Ishikawa (cell line): ENCODE measurements at regions not wholly inside any gene's neighbourhood (a gene's known extent, or its start where the extent isn't known, plus 50 kb on each side); places are given as distances from the start of the nearest gene placed in this dataset.

Source experiments
- CEBPB ChIP-seq: IDR thresholded peaks from 2 replicates; pipeline ENCODE4 v1.6.1; 2012
- CREB1 ChIP-seq: IDR thresholded peaks from 2 replicates; pipeline ENCODE4 v1.6.1; 2012; ENCODE audit warnings: low read depth
- EGR1 ChIP-seq: IDR thresholded peaks from 2 replicates; pipeline ENCODE4 v1.6.1; 2012
- EP300 ChIP-seq: IDR thresholded peaks from 2 replicates; pipeline ENCODE4 v1.6.1; 2012; ENCODE audit warnings: borderline replicate concordance
- FOXM1 ChIP-seq: IDR thresholded peaks from 2 replicates; pipeline ENCODE4 v1.6.1; 2012; ENCODE audit warnings: low read depth, borderline replicate concordance
- NFIC ChIP-seq: IDR thresholded peaks from 2 replicates; pipeline ENCODE4 v1.6.1; 2012
- RAD21 ChIP-seq: IDR thresholded peaks from 2 replicates; pipeline ENCODE4 v1.6.1; 2012; ENCODE audit warnings: low read depth
- TAF1 ChIP-seq: IDR thresholded peaks from 2 replicates; pipeline ENCODE4 v1.6.1; 2012; ENCODE audit warnings: low read depth, mild to moderate bottlenecking
- TCF12 ChIP-seq: IDR thresholded peaks from 2 replicates; pipeline ENCODE4 v1.6.1; 2012; ENCODE audit warnings: low read depth
- TEAD4 ChIP-seq: IDR thresholded peaks from 2 replicates; pipeline ENCODE4 v1.6.1; 2012
- YY1 ChIP-seq: IDR thresholded peaks from 2 replicates; pipeline ENCODE4 v1.6.1; 2012; ENCODE audit warnings: low read depth
- ZBTB7A ChIP-seq: IDR thresholded peaks from 2 replicates; pipeline ENCODE4 v1.6.1; 2012; ENCODE audit warnings: low read depth
- TF ChIP-seq, protein P1 (sequence below): IDR thresholded peaks from 2 replicates; pipeline ENCODE4 v1.6.1; 2012
- TF ChIP-seq, protein P2 (sequence below): IDR thresholded peaks from 2 replicates; pipeline ENCODE4 v1.6.1; 2012
- TF ChIP-seq, protein P3 (sequence below): IDR thresholded peaks from 2 replicates; pipeline ENCODE4 v1.6.1; 2012; ENCODE audit warnings: low read depth, mild to moderate bottlenecking

DNA sequence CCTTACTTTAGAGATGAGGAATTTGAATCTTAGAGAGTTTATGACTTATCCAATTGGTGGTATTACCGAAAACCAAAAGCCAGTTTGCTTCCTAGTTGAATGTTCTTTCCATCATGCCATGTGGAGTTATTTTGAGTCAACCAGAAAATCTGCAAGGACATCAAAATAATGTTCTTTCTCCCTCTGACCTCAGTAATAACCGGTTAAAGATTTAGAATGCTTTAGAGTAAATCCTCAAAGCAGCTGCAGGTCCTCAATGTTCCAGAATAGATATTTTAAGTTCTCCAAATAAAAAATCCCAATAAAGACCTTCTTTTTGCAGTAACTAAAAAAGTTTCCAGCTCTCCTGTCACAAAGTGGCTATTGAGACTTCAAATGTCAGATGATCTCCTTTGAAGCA, 396.6 kb downstream of the ADAMTS20 start:
- TF ChIP-seq TEAD4 (no peak), FOXM1 (no peak), TAF1 (no peak), CEBPB (no peak), ZBTB7A (no peak), CREB1 (no peak), EP300 (no peak), RAD21 (no peak), EGR1 (no peak), TCF12 (no peak), YY1 (no peak), NFIC (no peak)
- TF ChIP-seq, protein P1, sequence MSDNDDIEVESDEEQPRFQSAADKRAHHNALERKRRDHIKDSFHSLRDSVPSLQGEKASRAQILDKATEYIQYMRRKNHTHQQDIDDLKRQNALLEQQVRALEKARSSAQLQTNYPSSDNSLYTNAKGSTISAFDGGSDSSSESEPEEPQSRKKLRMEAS = no peak
- TF ChIP-seq, protein P2, sequence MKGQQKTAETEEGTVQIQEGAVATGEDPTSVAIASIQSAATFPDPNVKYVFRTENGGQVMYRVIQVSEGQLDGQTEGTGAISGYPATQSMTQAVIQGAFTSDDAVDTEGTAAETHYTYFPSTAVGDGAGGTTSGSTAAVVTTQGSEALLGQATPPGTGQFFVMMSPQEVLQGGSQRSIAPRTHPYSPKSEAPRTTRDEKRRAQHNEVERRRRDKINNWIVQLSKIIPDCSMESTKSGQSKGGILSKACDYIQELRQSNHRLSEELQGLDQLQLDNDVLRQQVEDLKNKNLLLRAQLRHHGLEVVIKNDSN = no peak
- TF ChIP-seq, protein P3, sequence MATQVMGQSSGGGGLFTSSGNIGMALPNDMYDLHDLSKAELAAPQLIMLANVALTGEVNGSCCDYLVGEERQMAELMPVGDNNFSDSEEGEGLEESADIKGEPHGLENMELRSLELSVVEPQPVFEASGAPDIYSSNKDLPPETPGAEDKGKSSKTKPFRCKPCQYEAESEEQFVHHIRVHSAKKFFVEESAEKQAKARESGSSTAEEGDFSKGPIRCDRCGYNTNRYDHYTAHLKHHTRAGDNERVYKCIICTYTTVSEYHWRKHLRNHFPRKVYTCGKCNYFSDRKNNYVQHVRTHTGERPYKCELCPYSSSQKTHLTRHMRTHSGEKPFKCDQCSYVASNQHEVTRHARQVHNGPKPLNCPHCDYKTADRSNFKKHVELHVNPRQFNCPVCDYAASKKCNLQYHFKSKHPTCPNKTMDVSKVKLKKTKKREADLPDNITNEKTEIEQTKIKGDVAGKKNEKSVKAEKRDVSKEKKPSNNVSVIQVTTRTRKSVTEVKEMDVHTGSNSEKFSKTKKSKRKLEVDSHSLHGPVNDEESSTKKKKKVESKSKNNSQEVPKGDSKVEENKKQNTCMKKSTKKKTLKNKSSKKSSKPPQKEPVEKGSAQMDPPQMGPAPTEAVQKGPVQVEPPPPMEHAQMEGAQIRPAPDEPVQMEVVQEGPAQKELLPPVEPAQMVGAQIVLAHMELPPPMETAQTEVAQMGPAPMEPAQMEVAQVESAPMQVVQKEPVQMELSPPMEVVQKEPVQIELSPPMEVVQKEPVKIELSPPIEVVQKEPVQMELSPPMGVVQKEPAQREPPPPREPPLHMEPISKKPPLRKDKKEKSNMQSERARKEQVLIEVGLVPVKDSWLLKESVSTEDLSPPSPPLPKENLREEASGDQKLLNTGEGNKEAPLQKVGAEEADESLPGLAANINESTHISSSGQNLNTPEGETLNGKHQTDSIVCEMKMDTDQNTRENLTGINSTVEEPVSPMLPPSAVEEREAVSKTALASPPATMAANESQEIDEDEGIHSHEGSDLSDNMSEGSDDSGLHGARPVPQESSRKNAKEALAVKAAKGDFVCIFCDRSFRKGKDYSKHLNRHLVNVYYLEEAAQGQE = no peak

DNA sequence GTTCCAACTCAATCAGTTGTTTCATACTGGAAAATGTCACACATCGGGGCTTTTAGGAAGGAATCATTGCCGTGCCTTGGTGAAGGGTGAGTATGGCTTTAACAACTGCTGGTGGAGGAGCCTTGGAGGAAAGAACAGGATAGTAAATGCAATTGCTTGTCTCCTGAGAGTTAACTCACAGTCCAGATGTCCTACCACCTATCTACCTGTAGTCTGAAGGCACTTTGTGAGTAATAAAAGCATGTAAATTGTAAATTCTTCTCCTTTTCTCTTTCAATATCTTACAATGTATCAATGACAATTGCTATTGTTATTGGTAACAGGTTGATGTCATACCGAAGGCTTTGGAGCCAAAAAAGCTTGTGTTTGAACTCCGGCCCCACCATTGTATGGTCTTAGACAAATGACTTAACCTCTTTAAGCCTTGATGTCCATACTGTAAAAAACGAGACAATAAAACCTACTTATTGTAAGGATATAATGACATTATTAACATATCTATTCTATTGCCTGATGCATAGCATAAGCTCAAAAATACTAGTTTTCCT, 397.4 kb downstream of the ADAMTS20 start:
- no peak for TF ChIP-seq FOXM1
- TF ChIP-seq, protein P3 = no peak
- TF ChIP-seq, protein P2 = no peak
- no peak for TF ChIP-seq TCF12
- TF ChIP-seq CREB1 = no peak

DNA sequence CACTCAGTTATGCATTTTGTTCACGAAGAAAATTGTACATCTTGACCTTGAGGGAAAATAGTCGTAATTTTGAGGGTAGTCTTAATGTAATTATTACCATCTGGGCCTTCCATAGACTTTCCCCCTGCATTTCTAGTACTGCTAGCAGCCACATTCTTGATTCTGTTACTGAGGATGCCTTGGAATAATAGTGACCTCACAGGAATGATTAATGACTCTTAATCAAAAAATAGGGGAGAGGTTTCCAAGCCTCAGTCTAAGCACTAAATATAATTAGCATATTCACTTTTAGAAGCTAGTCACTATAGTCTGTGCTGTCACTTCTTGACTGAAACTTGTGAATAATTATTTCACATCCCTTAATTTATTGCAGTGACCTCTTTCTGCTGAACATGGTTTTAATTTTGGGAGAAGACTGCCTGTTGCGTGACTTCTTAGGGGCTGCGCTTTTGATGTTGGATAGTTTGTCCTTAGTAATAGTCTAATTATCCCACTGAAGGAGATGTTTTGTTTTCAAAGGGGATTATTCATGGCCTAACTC, 400.5 kb downstream of the ADAMTS20 start:
- TF ChIP-seq EP300 (no peak), FOXM1 (no peak), RAD21 (no peak), CREB1 (no peak), ZBTB7A (no peak), YY1 (no peak), EGR1 (no peak), TCF12 (no peak), TEAD4 (no peak), CEBPB (no peak), NFIC (no peak), TAF1 (no peak)
- TF ChIP-seq, protein P3 = no peak
- TF ChIP-seq, protein P1 = no peak
- TF ChIP-seq, protein P2 = no peak

DNA sequence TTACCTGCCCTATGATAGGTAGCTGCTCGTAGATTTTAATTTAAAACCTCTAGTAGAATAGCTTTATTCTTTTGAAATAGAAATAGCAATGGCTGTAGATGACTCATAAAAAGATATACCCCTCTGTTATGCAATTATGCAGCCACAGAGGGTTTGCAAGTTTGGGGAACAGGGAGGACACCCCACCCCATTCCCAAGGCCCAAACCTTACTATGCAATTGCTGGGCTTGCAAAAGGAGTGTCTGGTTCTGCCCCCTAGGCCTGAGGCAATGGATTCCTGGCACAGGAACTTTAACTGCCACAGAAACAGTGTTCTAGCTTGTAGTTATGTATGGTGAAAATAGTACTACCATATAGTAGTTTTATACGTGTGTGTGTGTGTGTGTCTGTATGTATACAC, 403.3 kb downstream of the ADAMTS20 start:
- TF ChIP-seq, protein P2 = no peak
- no peak for TF ChIP-seq CREB1
- TF ChIP-seq, protein P3 = no peak
